Spinal cord (tissue), 9 donors: ENCODE measurements at regions not wholly inside any gene's neighbourhood (a gene's known extent, or its start where the extent isn't known, plus 50 kb on each side); places are given as distances from the start of the nearest gene placed in this dataset.

Experiments
- DNase-seq, 6 donors: peaks; one replicate each; pipeline versions ENCODE4 v3.0.0 to v3.0.0-alpha.2; 2013 to 2015; ENCODE audit warnings: low spot score in 6 of 6, low read depth in 4 of 6
- H3K27ac ChIP-seq: one replicate; pipeline ENCODE4 v1.5.1; 2013; ENCODE audit warnings: low read depth, low read length, control low read depth
- H3K27me3 ChIP-seq: one replicate; pipeline ENCODE4 v1.6.1; 2013; ENCODE audit warnings: low read length; ENCODE audit not compliant: control insufficient read depth, insufficient read depth
- H3K36me3 ChIP-seq: one replicate; pipeline ENCODE4 v1.6.1; 2013; ENCODE audit warnings: low read length; ENCODE audit not compliant: control insufficient read depth, insufficient read depth
- H3K4me1 ChIP-seq: one replicate; pipeline ENCODE4 v1.6.1; 2013; ENCODE audit warnings: low read length; ENCODE audit not compliant: control insufficient read depth, insufficient read depth
- H3K4me3 ChIP-seq: one replicate; pipeline ENCODE4 v1.5.1; 2013; ENCODE audit warnings: low read depth, low read length, control low read depth
- H3K9me3 ChIP-seq: one replicate; pipeline ENCODE4 v1.6.1; 2013; ENCODE audit warnings: low read length; ENCODE audit not compliant: control insufficient read depth, insufficient read depth
- WGBS: methylation state at CpG from one replicate; pipeline ENCODE4 v1.1.5; 2013; ENCODE audit warnings: missing lambda C conversion rate; ENCODE audit not compliant: insufficient coverage; 5-methylcytosine and 5-hydroxymethylcytosine counted together
- donor health status: healthy.

DNA sequence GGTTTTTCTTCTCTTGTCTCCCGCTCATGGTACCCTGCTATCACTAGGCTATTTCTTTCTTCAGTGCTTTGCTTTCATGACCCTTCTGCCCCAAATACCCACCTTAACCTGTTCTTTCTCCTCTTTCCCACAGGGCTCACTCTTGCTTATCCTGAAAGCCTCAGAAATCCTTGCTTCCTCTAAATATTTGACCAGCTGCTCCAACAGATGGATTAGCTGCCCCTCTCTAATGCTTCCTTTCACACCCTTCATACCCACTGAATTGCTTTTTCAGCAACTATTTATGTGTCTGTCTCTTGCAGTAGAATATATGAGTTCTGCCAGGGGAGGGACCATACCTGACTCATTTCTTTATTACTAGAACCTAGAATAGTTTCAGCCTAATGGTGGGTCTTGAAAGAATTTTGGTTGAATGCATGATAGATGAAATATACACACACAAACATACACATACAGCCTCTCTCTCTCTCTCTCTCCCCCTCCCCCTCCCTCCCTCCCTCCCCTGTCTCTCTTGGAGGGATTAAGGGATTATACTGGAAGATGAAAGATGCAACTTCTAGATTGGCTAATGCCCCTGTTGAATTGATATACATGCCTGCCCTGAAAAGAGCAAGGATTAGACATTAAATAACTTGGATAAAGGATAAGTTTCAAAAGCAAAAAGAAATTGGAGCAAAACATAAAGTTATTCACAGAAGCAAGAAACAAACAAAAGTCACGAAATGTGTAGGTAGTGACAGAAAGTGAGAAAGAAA is 95.0 kb upstream of the GADL1 start:
- peaks cover 2% of the 10 kb centered on the region for H3K9me3 ChIP-seq
- H3K4me1 ChIP-seq = no peaks in the 10 kb centered on the region
- no peak overlapping the region for H3K27ac ChIP-seq
- 78% methylated on average over 1 of the region's 2 CpGs for WGBS
- no peaks in the 10 kb centered on the region for H3K36me3 ChIP-seq
- DNase-seq = peak in 1 of 6 donors; percentile 17
- no peak overlapping the region for H3K4me3 ChIP-seq
- no peaks in the 10 kb centered on the region for H3K27me3 ChIP-seq

DNA sequence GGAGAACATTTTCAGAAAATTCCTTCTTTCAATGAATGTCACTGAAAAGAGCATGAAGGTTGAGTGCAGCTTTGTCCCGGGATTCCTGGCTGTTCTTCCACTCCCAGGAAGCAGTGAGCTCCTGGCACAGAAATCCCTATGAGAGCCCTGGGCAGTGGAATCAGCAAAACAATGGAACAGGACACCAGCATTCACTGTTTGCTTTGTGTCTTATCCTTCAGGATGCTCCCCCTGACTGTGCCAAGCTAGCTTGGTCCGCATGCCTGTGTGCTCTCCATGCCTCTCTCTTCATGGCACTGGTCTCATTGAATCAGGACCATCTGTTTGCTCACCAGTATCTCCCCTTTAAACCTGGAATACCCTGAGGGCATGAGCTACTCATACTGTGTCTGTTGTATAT is 102.0 kb upstream of the GADL1 start:
- no peak overlapping the region for H3K4me3 ChIP-seq
- WGBS = 29% methylated on average over 2 of the region's 2 CpGs
- peaks cover 2% of the 10 kb centered on the region for H3K9me3 ChIP-seq
- no peak overlapping the region for H3K27ac ChIP-seq
- no peak for DNase-seq
- H3K4me1 ChIP-seq = no peaks in the 10 kb centered on the region
- H3K36me3 ChIP-seq = no peaks in the 10 kb centered on the region
- no peaks in the 10 kb centered on the region for H3K27me3 ChIP-seq

DNA sequence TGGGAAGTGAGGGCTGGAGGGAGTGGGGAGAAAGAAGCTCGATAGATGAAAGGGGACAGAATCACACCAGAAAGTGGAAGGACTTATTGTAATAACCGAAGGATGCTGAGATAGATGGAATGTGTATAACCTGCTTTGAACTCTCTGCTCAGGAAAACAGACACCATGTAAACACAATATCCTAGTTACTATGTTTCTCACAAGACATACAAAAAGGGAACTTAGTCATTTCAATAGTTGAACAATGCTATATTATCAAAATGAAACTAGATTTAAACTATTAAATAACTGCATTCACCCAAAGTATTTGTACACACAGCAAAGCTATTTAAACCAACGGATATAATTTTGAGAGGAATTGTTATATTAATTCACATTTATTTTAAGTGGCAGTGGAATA is 108.3 kb upstream of the GADL1 start:
- Histone ChIP-seq H3K36me3 (no peaks in the 10 kb centered on the region), H3K4me3 (no peak overlapping the region), H3K4me1 (no peaks in the 10 kb centered on the region), H3K9me3 (no peaks in the 10 kb centered on the region), H3K27ac (no peak overlapping the region), H3K27me3 (no peaks in the 10 kb centered on the region)
- WGBS = no CpG with 5 or more reads among the region's 3 CpGs
- DNase-seq = no peak

DNA sequence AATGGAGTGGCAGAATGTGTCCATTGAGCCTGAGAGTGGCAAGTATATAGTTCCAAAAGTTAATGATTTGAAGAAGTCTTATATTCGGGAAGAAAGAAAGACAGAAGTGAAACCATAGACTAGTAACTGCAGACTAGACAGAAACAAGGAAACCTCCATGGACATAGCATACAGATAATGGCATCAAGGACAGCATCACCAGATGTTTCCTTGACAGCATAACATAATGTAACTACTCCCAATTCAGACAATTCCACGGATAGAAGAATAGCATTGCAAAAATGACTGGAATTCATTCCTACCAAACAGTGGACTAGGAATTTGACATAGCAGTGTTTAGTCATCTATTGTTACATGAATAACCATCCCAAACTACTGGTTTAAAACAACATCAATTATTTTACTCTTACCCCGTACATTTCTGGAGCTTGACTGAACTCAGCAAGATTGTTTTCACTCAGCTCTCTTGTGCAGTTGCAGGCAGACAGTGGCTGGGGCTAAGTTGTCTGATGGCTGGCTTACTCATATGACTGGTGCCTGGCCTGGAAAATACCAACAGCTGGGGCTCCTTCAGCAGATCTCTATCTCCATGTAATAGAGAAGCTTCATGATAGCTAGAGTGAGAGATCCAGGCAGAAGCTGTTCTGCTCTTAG is 109.7 kb upstream of the GADL1 start:
- Histone ChIP-seq H3K9me3 (no peaks in the 10 kb centered on the region), H3K4me1 (no peaks in the 10 kb centered on the region), H3K27me3 (no peaks in the 10 kb centered on the region), H3K4me3 (no peak overlapping the region), H3K27ac (no peak overlapping the region), H3K36me3 (no peaks in the 10 kb centered on the region)
- WGBS = 71% methylated on average over 1 of the region's 3 CpGs
- no peak for DNase-seq

DNA sequence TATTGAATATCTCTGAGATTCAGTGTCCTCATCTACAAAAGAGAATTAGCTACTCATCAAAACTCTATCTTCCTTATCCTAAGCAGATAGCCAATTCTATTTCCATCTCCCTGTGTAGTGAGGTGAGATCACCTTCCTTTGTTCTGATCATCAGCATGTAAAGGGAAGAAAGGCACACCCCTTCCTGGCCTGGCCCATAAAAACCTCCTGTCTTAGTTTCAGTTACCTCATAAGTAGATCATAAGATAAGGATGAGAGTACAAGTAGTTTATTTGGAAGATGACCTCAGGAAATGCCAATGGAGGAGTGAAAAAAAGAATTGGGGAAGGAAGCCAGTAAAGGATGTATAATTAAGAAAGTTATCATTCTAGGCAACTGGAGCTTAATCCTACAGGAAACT is 114.5 kb upstream of the GADL1 start:
- H3K4me3 ChIP-seq = no peak overlapping the region
- H3K36me3 ChIP-seq = no peaks in the 10 kb centered on the region
- DNase-seq = no peak
- H3K4me1 ChIP-seq = no peaks in the 10 kb centered on the region
- no peaks in the 10 kb centered on the region for H3K27me3 ChIP-seq
- H3K9me3 ChIP-seq = peaks cover 2% of the 10 kb centered on the region
- no peak overlapping the region for H3K27ac ChIP-seq

DNA sequence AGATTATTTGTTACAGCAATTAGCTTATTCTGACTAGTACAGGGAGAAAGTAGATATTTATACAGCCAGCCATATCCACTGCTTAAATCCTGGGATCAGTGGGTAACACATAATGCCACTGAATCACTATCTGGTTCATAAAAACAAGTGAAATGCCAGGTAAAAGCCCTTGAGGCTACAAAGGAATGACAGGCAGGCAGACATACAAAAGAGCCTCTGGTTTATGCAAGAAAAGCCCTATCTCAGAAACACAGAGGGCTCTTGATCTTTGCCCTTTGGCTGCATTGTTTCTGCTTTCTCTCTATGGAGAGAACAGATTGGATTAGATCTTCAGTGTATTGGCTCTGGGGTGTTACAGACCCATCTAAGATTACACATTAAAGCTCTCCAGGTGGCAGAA is 115.4 kb upstream of the GADL1 start:
- no peaks in the 10 kb centered on the region for H3K36me3 ChIP-seq
- no peak overlapping the region for H3K4me3 ChIP-seq
- peaks cover 2% of the 10 kb centered on the region for H3K9me3 ChIP-seq
- H3K4me1 ChIP-seq = no peaks in the 10 kb centered on the region
- no peak overlapping the region for H3K27ac ChIP-seq
- no peaks in the 10 kb centered on the region for H3K27me3 ChIP-seq
- DNase-seq = no peak

DNA sequence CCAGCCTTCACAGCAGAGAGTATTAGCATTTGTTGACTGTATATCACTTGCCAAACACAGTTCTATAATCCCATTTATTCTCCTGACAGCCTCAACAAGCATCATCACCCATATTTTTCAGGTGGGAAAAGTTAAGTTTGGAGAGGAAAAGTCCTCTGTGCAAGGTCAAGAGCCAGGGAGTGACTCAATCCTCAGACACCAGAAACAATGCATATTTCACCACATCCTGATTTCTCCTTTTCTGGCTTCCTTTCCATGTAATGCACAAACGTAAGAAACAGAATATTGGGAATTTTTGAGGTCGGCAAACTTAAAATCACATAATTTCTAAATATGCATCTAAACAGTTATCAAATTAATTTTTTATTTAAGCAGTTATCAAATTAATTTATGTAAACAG is 116.0 kb upstream of the GADL1 start:
- no CpG with 5 or more reads among the region's 2 CpGs for WGBS
- no peak for DNase-seq

DNA sequence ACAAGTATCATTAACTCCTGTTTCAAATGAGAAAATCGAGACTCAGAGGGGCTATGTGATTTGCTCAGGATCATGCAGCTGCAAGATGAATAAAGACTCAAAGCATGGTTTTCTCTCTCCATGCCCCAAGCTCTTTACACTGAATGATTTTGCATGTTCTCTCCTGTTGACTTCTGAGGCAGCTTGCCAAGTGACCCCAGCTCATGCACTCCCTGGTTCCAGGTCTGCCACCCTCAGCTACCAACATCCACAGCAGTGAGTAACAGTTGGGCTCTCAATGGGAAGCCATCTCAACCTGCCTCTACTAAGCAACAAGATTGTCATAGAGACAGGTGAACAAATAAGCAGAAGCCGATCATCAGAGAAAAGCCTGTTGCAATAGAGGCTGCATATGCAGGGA is 116.9 kb upstream of the GADL1 start:
- H3K27ac ChIP-seq = no peak overlapping the region
- no peaks in the 10 kb centered on the region for H3K36me3 ChIP-seq
- WGBS = 69% methylated on average over 2 of the region's 2 CpGs
- H3K4me1 ChIP-seq = no peaks in the 10 kb centered on the region
- H3K4me3 ChIP-seq = no peak overlapping the region
- no peak for DNase-seq
- peaks cover 2% of the 10 kb centered on the region for H3K9me3 ChIP-seq
- H3K27me3 ChIP-seq = no peaks in the 10 kb centered on the region

More for the DNA sequence above, 116.0 kb upstream of the GADL1 start:
- Histone ChIP-seq H3K27me3 (no peaks in the 10 kb centered on the region), H3K4me1 (no peaks in the 10 kb centered on the region), H3K9me3 (peaks cover 2% of the 10 kb centered on the region), H3K4me3 (no peak overlapping the region), H3K27ac (no peak overlapping the region), H3K36me3 (no peaks in the 10 kb centered on the region)

DNA sequence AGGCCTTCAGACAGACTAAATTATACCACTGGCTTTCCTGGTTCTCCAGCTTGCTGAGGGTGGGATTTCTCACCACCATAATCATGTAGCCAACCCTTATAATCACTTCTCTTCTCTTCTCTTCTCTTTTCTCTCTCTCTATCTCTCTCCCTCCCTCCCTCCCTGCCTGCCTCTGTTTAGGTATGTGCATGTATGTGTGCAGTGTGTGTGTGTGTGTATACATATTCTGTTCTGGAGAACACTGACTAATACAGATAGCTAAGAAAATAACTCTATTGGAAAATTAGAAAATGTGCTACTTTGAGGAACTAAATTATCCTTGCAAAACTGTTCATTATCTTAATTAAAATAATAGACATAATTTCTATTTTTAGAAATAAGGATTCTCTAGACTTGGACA is 118.6 kb upstream of the GADL1 start:
- Histone ChIP-seq H3K36me3 (no peaks in the 10 kb centered on the region), H3K27me3 (no peaks in the 10 kb centered on the region), H3K27ac (no peak overlapping the region), H3K4me1 (no peaks in the 10 kb centered on the region), H3K4me3 (no peak overlapping the region), H3K9me3 (peaks cover 2% of the 10 kb centered on the region)
- no peak for DNase-seq

DNA sequence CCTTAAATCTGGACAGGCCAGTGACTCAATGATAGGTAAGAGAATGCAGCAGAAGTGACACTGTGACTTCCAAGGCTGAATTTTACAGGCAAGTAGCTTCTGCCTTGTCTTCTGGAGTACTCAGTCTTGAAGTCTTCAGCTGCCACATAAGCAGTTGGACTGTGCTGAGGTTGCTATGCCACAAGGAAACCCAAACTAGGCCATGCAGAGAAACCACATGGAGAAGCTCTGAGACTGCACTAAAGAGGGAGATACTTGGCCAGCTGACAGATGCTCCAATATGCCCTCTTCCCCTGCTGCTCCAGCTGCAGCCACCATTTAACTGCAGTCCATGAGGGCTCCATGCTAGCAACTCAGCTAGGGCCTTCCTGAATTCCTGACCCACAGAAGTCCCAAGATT is 119.4 kb upstream of the GADL1 start:
- no peak for DNase-seq
- H3K9me3 ChIP-seq = peaks cover 2% of the 10 kb centered on the region
- H3K36me3 ChIP-seq = no peaks in the 10 kb centered on the region

More for the DNA sequence above, 119.4 kb upstream of the GADL1 start:
- Histone ChIP-seq H3K4me3 (no peak overlapping the region), H3K4me1 (no peaks in the 10 kb centered on the region), H3K27ac (no peak overlapping the region), H3K27me3 (no peaks in the 10 kb centered on the region)
